ENCODE measurements at regions not wholly inside any gene's neighbourhood (a gene's known extent, or its start where the extent isn't known, plus 50 kb on each side); places are given as distances from the start of the nearest gene placed in this dataset.

GRCh38 chr9:79883073-79883645, 311.4 kb downstream of the TLE4 start:
- DNase-seq (ENCODE audit: low read depth): no peak
- no peak for TF ChIP-seq CTCF (IDR thresholded peaks at IDR 0.05; ENCODE audit: low read depth, low read length, missing control alignments)
- H3K4me3 ChIP-seq (ENCODE audit: low read depth, low read length): no peak overlapping the region

- no peak for TF ChIP-seq CTCF (IDR thresholded peaks at IDR 0.05; ENCODE audit: low read depth, low read length, missing control alignments)
- H3K4me3 ChIP-seq (ENCODE audit: low read depth, low read length): peak overlapping the region; percentile 19; the same call in 1 of the 2 replicates
- DNase-seq (ENCODE audit: low read depth): no peak
These were observed 308.9 kb downstream of the TLE4 start for GRCh38 chr9:79880626-79881025.

- TF ChIP-seq CTCF (IDR thresholded peaks at IDR 0.05; ENCODE audit: low read depth, low read length, missing control alignments): no peak
- H3K4me3 ChIP-seq (ENCODE audit: low read depth, low read length): no peak overlapping the region
- DNase-seq (ENCODE audit: low read depth): no peak
These were observed 306.3 kb downstream of the TLE4 start for GRCh38 chr9:79877943-79878602.

- no peak for DNase-seq (ENCODE audit: low read depth)
- no peak for TF ChIP-seq CTCF (IDR thresholded peaks at IDR 0.05; ENCODE audit: low read depth, low read length, missing control alignments)
These were observed 296.9 kb downstream of the TLE4 start for GRCh38 chr9:79868567-79869189.

GRCh38 chr9:79862921-79863890, 291.4 kb downstream of the TLE4 start:
- DNase-seq (ENCODE audit: low read depth): no peak
- TF ChIP-seq CTCF (IDR thresholded peaks at IDR 0.05; ENCODE audit: low read depth, low read length, missing control alignments): no peak
- H3K4me3 ChIP-seq (ENCODE audit: low read depth, low read length): no peak overlapping the region

More at GRCh38 chr9:79868567-79869189, 296.9 kb downstream of the TLE4 start:
- H3K4me3 ChIP-seq (ENCODE audit: low read depth, low read length): no peak overlapping the region

- no peak for DNase-seq (ENCODE audit: low read depth)
- no peak for TF ChIP-seq CTCF (IDR thresholded peaks at IDR 0.05; ENCODE audit: low read depth, low read length, missing control alignments)
- H3K4me3 ChIP-seq (ENCODE audit: low read depth, low read length): no peak overlapping the region
These were observed 286.7 kb downstream of the TLE4 start for GRCh38 chr9:79858508-79858907.
